H1 (cell line): ENCODE measurements at regions not wholly inside any gene's neighbourhood (a gene's known extent, or its start where the extent isn't known, plus 50 kb on each side); places are given as distances from the start of the nearest gene placed in this dataset.

Experiments used
- CTCF ChIA-PET: fragments of 300-600 bp; sonication (Branson Sonifier 250); formaldehyde crosslinking; loops from one replicate; lab custom pipeline; 2021; ENCODE audit not compliant: partially characterized antibody; lab: Charles Lee
- POLR2A ChIA-PET: fragments of 300-600 bp; sonication (Branson Sonifier 250); formaldehyde crosslinking; loops from one replicate; lab custom pipeline; 2021; ENCODE audit warnings: inconsistent platforms; ENCODE audit not compliant: partially characterized antibody; lab: Charles Lee
- DNase-seq, 2 experiments: peaks; one replicate each; pipeline versions ENCODE4 v3.0.0 to v3.0.0-alpha.2; 2010 to 2022; ENCODE audit warnings: low spot score in 2 of 2, low read depth in 1 of 2, mixed read lengths in 1 of 2
- FAIRE-seq: peaks from 2 replicates; lab custom pipeline; 2011; peaks lifted over from hg19 to GRCh38; lab: Jason Lieb, UNC
- H2AFZ ChIP-seq: 2 replicates; pipeline ENCODE4 v1.8.1; 2012; ENCODE audit warnings: low read length, inconsistent platforms
- H2AK5ac ChIP-seq: 2 replicates; pipeline ENCODE4 v1.6.1; 2013; ENCODE audit warnings: low read depth, low read length
- H2BK120ac ChIP-seq: replicated peaks from 2 replicates; pipeline ENCODE3; 2013; ENCODE audit warnings: low read depth, low read length, inconsistent platforms
- H2BK12ac ChIP-seq: 2 replicates; pipeline ENCODE4 v1.6.1; 2013; ENCODE audit warnings: low read depth, low read length
- H2BK15ac ChIP-seq: 2 replicates; pipeline ENCODE4 v1.6.1; 2013; ENCODE audit warnings: low read length
- H2BK20ac ChIP-seq: 2 replicates; pipeline ENCODE4 v1.6.1; 2013; ENCODE audit warnings: low read length
- H2BK5ac ChIP-seq: 2 replicates; pipeline ENCODE4 v1.6.1; 2013; ENCODE audit warnings: low read depth, low read length
- H3K14ac ChIP-seq: 2 replicates; pipeline ENCODE4 v1.6.1; 2013; ENCODE audit warnings: inconsistent platforms; ENCODE audit not compliant: insufficient read length
- H3K18ac ChIP-seq: 2 replicates; pipeline ENCODE4 v1.6.1; 2013; ENCODE audit warnings: low read length; ENCODE audit errors: extremely low read depth
- H3K23ac ChIP-seq: 2 replicates; pipeline ENCODE4 v1.6.1; 2013; ENCODE audit warnings: inconsistent platforms; ENCODE audit not compliant: insufficient read length
- H3K23me2 ChIP-seq: 2 replicates; pipeline ENCODE4 v1.6.1; 2013; ENCODE audit warnings: low read depth, low read length
- H3K27ac ChIP-seq: 2 replicates; pipeline ENCODE4 v1.6.1; 2011; ENCODE audit warnings: low read depth, low read length, inconsistent platforms
- H3K27me3 ChIP-seq, 4 experiments: replicated peaks in 1 of 4; 1 replicate in 1 of 4; 2 replicates in 3 of 4; pipeline versions ENCODE4 v1.6.1 to v1.8.1; 2011 to 2013; ENCODE audit warnings: low read length in 3 of 4, mild to moderate bottlenecking in 3 of 4, inconsistent platforms in 2 of 4, mixed read lengths in 2 of 4, moderate library complexity in 1 of 4; ENCODE audit not compliant: control insufficient read depth in 3 of 4, insufficient read depth in 3 of 4; ENCODE audit errors: extremely low read depth in 1 of 4
- H3K36me3 ChIP-seq, 4 experiments: 2 replicates each; pipeline versions ENCODE4 v1.6.1 to v1.8.1; 2011 to 2013; ENCODE audit warnings: mild to moderate bottlenecking in 4 of 4, low read length in 3 of 4, moderate library complexity in 2 of 4, control low read depth in 1 of 4, inconsistent platforms in 1 of 4; ENCODE audit not compliant: insufficient read depth in 4 of 4, control insufficient read depth in 2 of 4
- H3K4ac ChIP-seq: replicated peaks from 2 replicates; pipeline ENCODE3; 2013; ENCODE audit warnings: low read length, low read depth, mixed read lengths, inconsistent platforms; ENCODE audit not compliant: insufficient read length
- H3K4me1 ChIP-seq, 4 experiments: replicated peaks in 1 of 4; 1 replicate in 1 of 4; 2 replicates in 3 of 4; pipeline versions ENCODE4 v1.6.1 to v1.8.1; 2011 to 2013; ENCODE audit warnings: low read length in 3 of 4, inconsistent platforms in 2 of 4, mixed read lengths in 1 of 4; ENCODE audit not compliant: insufficient read depth in 4 of 4, control insufficient read depth in 3 of 4
- H3K4me2 ChIP-seq, 2 experiments: 2 replicates each; pipeline versions ENCODE4 v1.6.1 to v1.8.1; 2011 to 2013; ENCODE audit warnings: low read depth in 2 of 2, low read length in 2 of 2, control low read depth in 1 of 2, inconsistent platforms in 1 of 2, mild to moderate bottlenecking in 1 of 2; ENCODE audit not compliant: insufficient read depth in 1 of 2
- H3K4me3 ChIP-seq, 4 experiments: fragments of 200-600, 300-600 bp in 1 of 4; sonication (generic), shearing (Covaris generic), sonication (Bioruptor Twin) in 1 of 4; 2 replicates each; pipeline versions ENCODE4 v1.5.1 to v1.8.1; 2011 to 2016; ENCODE audit warnings: low read length in 4 of 4, low read depth in 3 of 4, control low read depth in 2 of 4, inconsistent platforms in 2 of 4, mild to moderate bottlenecking in 2 of 4, mixed read lengths in 1 of 4, moderate library complexity in 1 of 4; ENCODE audit not compliant: insufficient read depth in 2 of 4; ENCODE audit errors: extremely low read depth in 1 of 4
- H3K56ac ChIP-seq: replicated peaks from 2 replicates; pipeline ENCODE3; 2013; ENCODE audit warnings: low read depth, mild to moderate bottlenecking, mixed read lengths, low read length, inconsistent platforms; ENCODE audit not compliant: insufficient read length
- H3K79me1 ChIP-seq: 2 replicates; pipeline ENCODE4 v1.6.1; 2013; ENCODE audit warnings: low read depth, low read length, control low read depth
- H3K79me2 ChIP-seq, 2 experiments: 2 replicates each; pipeline versions ENCODE4 v1.6.1 to v1.8.1; 2012 to 2013; ENCODE audit warnings: low read length in 2 of 2, mild to moderate bottlenecking in 2 of 2, inconsistent platforms in 1 of 2; ENCODE audit not compliant: insufficient read depth in 2 of 2, control insufficient read depth in 1 of 2
- H3K9ac ChIP-seq, 4 experiments: replicated peaks in 1 of 4; 1 replicate in 1 of 4; 2 replicates in 3 of 4; pipeline versions ENCODE4 v1.6.1 to v1.8.1; 2011 to 2013; ENCODE audit warnings: low read depth in 3 of 4, low read length in 3 of 4, control low read depth in 2 of 4, mild to moderate bottlenecking in 2 of 4, moderate library complexity in 2 of 4, inconsistent platforms in 1 of 4; ENCODE audit errors: extremely low read depth in 1 of 4
- H3K9me3 ChIP-seq, 2 experiments: 2 replicates each; pipeline versions ENCODE4 v1.6.1 to v1.8.1; 2012 to 2013; ENCODE audit warnings: mild to moderate bottlenecking in 2 of 2, moderate library complexity in 2 of 2, control low read depth in 1 of 2, inconsistent platforms in 1 of 2, low read depth in 1 of 2, low read length in 1 of 2, mixed read lengths in 1 of 2; ENCODE audit not compliant: insufficient read depth in 2 of 2
- H4K20me1 ChIP-seq, 2 experiments: replicated peaks in 1 of 2; 2 replicates each; pipeline versions ENCODE3 to v1.8.1; 2011 to 2013; ENCODE audit warnings: inconsistent platforms in 2 of 2, low read length in 2 of 2, mild to moderate bottlenecking in 1 of 2; ENCODE audit not compliant: insufficient read depth in 2 of 2, control insufficient read depth in 1 of 2
- H4K5ac ChIP-seq: 2 replicates; pipeline ENCODE4 v1.6.1; 2013; ENCODE audit warnings: low read length, low read depth, mixed read lengths, inconsistent platforms; ENCODE audit not compliant: insufficient read length
- H4K8ac ChIP-seq: 2 replicates; pipeline ENCODE4 v1.8.0; 2013; ENCODE audit warnings: mild to moderate bottlenecking, moderate library complexity, low read length, inconsistent platforms; ENCODE audit not compliant: insufficient read depth; ENCODE audit errors: extremely low read depth
- H4K91ac ChIP-seq: replicated peaks from 2 replicates; pipeline ENCODE3; 2013; ENCODE audit warnings: low read length, mixed read lengths, inconsistent platforms; ENCODE audit not compliant: insufficient read length
- ASH2L ChIP-seq: fragments of 200-600, 300-600 bp; sonication (generic); IDR thresholded peaks from one replicate; pipeline ENCODE4 v1.7.1; 2017; ENCODE audit warnings: low read length
- CBX5 ChIP-seq: fragments of 300-800, 300-1000 bp; sonication (generic); IDR thresholded peaks from 2 replicates; pipeline ENCODE4 v1.7.1; 2016; ENCODE audit warnings: antibody characterized with exemption, low read length, low read depth
- CEBPB ChIP-seq: IDR thresholded peaks from 2 replicates; pipeline ENCODE4 v1.6.1; 2012; ENCODE audit warnings: low read depth, low read length
- CHD1 ChIP-seq: IDR thresholded peaks from 2 replicates; pipeline ENCODE4 v1.6.1; 2012; ENCODE audit warnings: low read depth, low read length, improper control_type of control experiment
- CREB1 ChIP-seq: IDR thresholded peaks from 2 replicates; pipeline ENCODE4 v1.6.1; 2012; ENCODE audit warnings: inconsistent platforms
- EGR1 ChIP-seq: IDR thresholded peaks from 2 replicates; pipeline ENCODE4 v1.6.1; 2011; ENCODE audit warnings: low read depth, low read length, borderline replicate concordance
- FOSL1 ChIP-seq: IDR thresholded peaks from 2 replicates; pipeline ENCODE4 v1.6.1; 2011; ENCODE audit warnings: mild to moderate bottlenecking, low read depth, low read length, moderate library complexity; ENCODE audit not compliant: insufficient read depth
- HDAC2 ChIP-seq, 2 experiments: fragments of 300-600 bp in 1 of 2; sonication (generic) in 1 of 2; IDR thresholded peaks; 2 replicates each; pipeline ENCODE4 v1.6.1; 2011 to 2012; ENCODE audit warnings: low read depth in 2 of 2, low read length in 2 of 2, mild to moderate bottlenecking in 2 of 2, moderate library complexity in 2 of 2, borderline replicate concordance in 1 of 2, inconsistent platforms in 1 of 2
- PHF8 ChIP-seq: fragments of 200-600 bp; sonication (generic); conservative IDR thresholded peaks from 2 replicates; pipeline ENCODE4 v1.7.1; 2012; ENCODE audit warnings: low read depth, mild to moderate bottlenecking, inconsistent platforms, low read length, moderate library complexity
- POLR2A ChIP-seq, 2 experiments: IDR thresholded peaks; 1 replicate in 1 of 2; 2 replicates in 1 of 2; pipeline ENCODE4 v1.6.1; 2011; ENCODE audit warnings: low read depth in 2 of 2, low read length in 2 of 2, mild to moderate bottlenecking in 2 of 2; ENCODE audit errors: control extremely low read depth in 1 of 2
- POLR2AphosphoS5 ChIP-seq: IDR thresholded peaks from 2 replicates; pipeline ENCODE4 v1.6.1; 2011; ENCODE audit warnings: low read depth, low read length
- POU5F1 ChIP-seq: IDR thresholded peaks from 2 replicates; pipeline ENCODE4 v1.6.1; 2011; ENCODE audit warnings: low read depth, mild to moderate bottlenecking, low read length, moderate library complexity
- RBBP5 ChIP-seq: IDR thresholded peaks from 2 replicates; pipeline ENCODE4 v1.7.1; 2012; ENCODE audit warnings: low read depth, mild to moderate bottlenecking, inconsistent platforms, low read length, moderate library complexity, borderline replicate concordance
- SIX5 ChIP-seq: IDR thresholded peaks from 2 replicates; pipeline ENCODE4 v1.6.1; 2011; ENCODE audit warnings: mild to moderate bottlenecking, low read depth, low read length
- TAF1 ChIP-seq: IDR thresholded peaks from 2 replicates; pipeline ENCODE4 v1.6.1; 2011; ENCODE audit warnings: mild to moderate bottlenecking, low read depth, low read length
- TEAD4 ChIP-seq: IDR thresholded peaks from 2 replicates; pipeline ENCODE4 v1.6.1; 2012; ENCODE audit warnings: low read depth, low read length, inconsistent platforms, mixed read lengths
- WGBS, 2 experiments: shearing (Covaris generic) in 1 of 2; methylation state at CpG; one replicate each; pipeline versions ENCODE4 v1.1.6 to v1.1.7; 2013 to 2015; ENCODE audit warnings: low lambda C conversion rate in 2 of 2, mixed read lengths in 2 of 2, inconsistent platforms in 1 of 2, low coverage in 1 of 2, missing lambda C conversion rate in 1 of 2; ENCODE audit not compliant: insufficient replicate concordance in 2 of 2, insufficient coverage in 1 of 2, insufficient read length in 1 of 2; ENCODE audit errors: extremely low coverage in 1 of 2, missing lambda C conversion rate in 1 of 2; 5-methylcytosine and 5-hydroxymethylcytosine counted together

DNA sequence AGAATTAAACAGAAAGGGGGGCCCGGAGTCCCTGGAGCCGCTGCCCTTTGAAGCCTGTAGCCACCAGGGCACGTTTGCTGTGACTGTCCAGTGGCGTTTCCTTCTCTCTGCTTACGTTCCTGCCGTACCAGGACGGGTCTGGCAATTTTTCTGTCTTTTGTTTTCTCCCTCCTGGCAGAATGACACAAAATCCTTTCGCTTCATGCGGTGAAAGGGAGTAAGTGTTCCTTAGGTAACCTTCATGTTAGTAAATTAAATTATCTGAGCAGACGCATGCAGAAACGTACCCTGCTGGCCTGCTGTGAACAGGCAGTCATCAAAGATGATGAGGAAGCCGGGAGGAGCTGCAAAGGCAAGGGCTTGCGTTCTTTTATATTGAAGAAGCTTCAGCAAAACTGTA, 299.3 kb upstream of the ARGLU1 start:
- DNase-seq (no peak), FAIRE-seq (no peak)
- H3K4me1 ChIP-seq: peaks cover 0 to 9% (median 4%) of the 10 kb centered on the region in 4 experiments; a peak in 5 of 7 replicates
- no peak overlapping the region for H3K27ac ChIP-seq
- H3K56ac ChIP-seq: no peak overlapping the region
- H3K79me2 ChIP-seq: no peaks in the 10 kb centered on the region
- H4K20me1 ChIP-seq: no peaks in the 10 kb centered on the region
- 0 out of 2 replicates have a peak overlapping the region, but pooled peaks have one; percentile 44 for H2BK12ac ChIP-seq
- H2BK120ac ChIP-seq: no peak overlapping the region
- H4K91ac ChIP-seq: peak overlapping the region; percentile 14
- H2BK15ac ChIP-seq: peak overlapping the region; percentile 92; the same call in 1 of the 2 replicates
- no peak overlapping the region for H4K5ac ChIP-seq
- no peak overlapping the region for H2AK5ac ChIP-seq
- POLR2A ChIA-PET: interaction anchor here (1.1 kb wide), 1 partner anchor 8 kb away, joined by 8 read pairs; no protein-coding TSS in a partner anchor
- H3K23ac ChIP-seq: no peak overlapping the region
- peak overlapping the region; percentile 61; the same call in 1 of the 2 replicates for H2BK5ac ChIP-seq
- H3K79me1 ChIP-seq: no peaks in the 10 kb centered on the region
- 82% methylated on average over 13 of the region's 13 CpGs; no CpG with 5 or more reads in 1 of the 2 experiments for WGBS, 2 experiments
- H4K8ac ChIP-seq: no peak overlapping the region
- no peak overlapping the region for H3K18ac ChIP-seq
- H2BK20ac ChIP-seq: 0 out of 2 replicates have a peak overlapping the region, but pooled peaks have one; percentile 61
- no peak overlapping the region for H3K4ac ChIP-seq
- no peaks in the 10 kb centered on the region for H3K23me2 ChIP-seq
- CTCF ChIA-PET: interaction anchor here (0.6 to 1.2 kb wide), 2 partner anchors 9 to 331 kb away, joined by 3 read pairs; no protein-coding TSS in a partner anchor
- no peaks in the 10 kb centered on the region for H3K36me3 ChIP-seq
- no peaks in the 10 kb centered on the region for H3K9me3 ChIP-seq
- H3K4me2 ChIP-seq: no peak overlapping the region
- H3K9ac ChIP-seq: no peak overlapping the region
- H2AFZ ChIP-seq: peak overlapping the region; percentile 59; the same call in 1 of the 2 replicates
- no peaks in the 10 kb centered on the region for H3K27me3 ChIP-seq
- no peak overlapping the region for H3K14ac ChIP-seq
- no peak overlapping the region for H3K4me3 ChIP-seq
- TF ChIP-seq TEAD4 (no peak), CHD1 (no peak), SIX5 (no peak), RBBP5 (no peak), CEBPB (no peak), ASH2L (no peak), EGR1 (no peak), POLR2A (IDR thresholded peaks at IDR 0.05; ENCODE audit: control extremely low read depth in 1 of 2, low read depth in 2 of 2, low read length in 2 of 2) (no peak), POLR2AphosphoS5 (no peak), CREB1 (no peak), HDAC2 (IDR thresholded peaks at IDR 0.05; ENCODE audit: borderline replicate concordance in 1 of 2, low read depth in 2 of 2, low read length in 2 of 2) (no peak), CBX5 (no peak), PHF8 (no peak), TAF1 (no peak), FOSL1 (no peak), POU5F1 (no peak)
